ENCODE measurements at regions not wholly inside any gene's neighbourhood (a gene's known extent, or its start where the extent isn't known, plus 50 kb on each side); places are given as distances from the start of the nearest gene placed in this dataset.

DNA sequence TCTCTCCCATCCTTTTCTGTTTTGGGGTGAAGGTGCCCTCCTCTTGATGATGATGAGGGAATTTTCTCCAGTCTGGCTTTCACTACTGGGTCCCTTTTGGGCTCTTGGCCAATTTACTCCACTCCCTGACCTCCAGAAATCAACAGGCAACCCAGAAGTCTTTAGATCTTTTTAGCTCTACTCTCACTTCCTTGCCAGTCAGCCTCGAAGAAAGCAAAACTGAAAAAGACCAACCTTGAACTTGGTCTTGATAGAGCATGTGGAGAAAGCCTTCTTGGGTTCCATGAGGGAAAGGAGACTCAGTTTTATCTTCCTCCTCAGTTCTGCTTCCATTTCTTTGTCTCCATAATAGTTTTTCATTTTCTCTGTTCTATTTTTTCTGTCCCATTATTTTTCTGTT lies 91.4 kb upstream of the NPVF start:
- H3K9me3 ChIP-seq: no peaks in the 10 kb centered on the region
- ATAC-seq: no peak
- no peaks in the 10 kb centered on the region for H3K27me3 ChIP-seq (ENCODE audit: low read depth)
- H3K36me3 ChIP-seq: no peaks in the 10 kb centered on the region
- intact Hi-C loops (cut with DNase I): no loop called here
- H3K4me1 ChIP-seq: no peaks in the 10 kb centered on the region
- H3K4me3 ChIP-seq: no peak overlapping the region
- no peak for TF ChIP-seq CTCF (IDR thresholded peaks at IDR 0.05)
- no peak for DNase-seq
- no peak overlapping the region for H3K27ac ChIP-seq

DNA sequence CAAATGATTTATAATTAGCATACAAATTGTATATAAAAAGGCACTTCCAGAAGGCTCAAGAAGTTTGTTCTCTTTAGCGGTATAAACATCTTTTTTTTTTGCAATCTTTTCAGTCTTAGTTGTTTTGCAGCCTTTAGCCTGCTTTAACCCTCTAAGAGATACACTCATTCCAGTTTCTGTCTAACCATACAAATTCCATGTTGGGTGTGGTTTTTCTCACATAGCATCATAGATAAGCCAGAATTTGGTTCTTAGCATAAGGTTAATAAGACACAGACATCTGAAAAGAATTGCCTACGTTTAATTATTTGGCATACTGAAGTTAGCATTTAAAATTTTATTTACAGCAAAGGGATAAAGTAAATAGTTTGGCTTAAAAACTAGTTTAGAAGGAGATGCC lies 92.5 kb upstream of the NPVF start:
- no peaks in the 10 kb centered on the region for H3K4me1 ChIP-seq
- TF ChIP-seq CTCF (IDR thresholded peaks at IDR 0.05): no peak
- H3K36me3 ChIP-seq: no peaks in the 10 kb centered on the region
- no peak overlapping the region for H3K27ac ChIP-seq
- intact Hi-C loops (cut with DNase I): no loop called here
- no peaks in the 10 kb centered on the region for H3K27me3 ChIP-seq (ENCODE audit: low read depth)
- no peak overlapping the region for H3K4me3 ChIP-seq
- DNase-seq: no peak
- H3K9me3 ChIP-seq: no peaks in the 10 kb centered on the region
- ATAC-seq: no peak

DNA sequence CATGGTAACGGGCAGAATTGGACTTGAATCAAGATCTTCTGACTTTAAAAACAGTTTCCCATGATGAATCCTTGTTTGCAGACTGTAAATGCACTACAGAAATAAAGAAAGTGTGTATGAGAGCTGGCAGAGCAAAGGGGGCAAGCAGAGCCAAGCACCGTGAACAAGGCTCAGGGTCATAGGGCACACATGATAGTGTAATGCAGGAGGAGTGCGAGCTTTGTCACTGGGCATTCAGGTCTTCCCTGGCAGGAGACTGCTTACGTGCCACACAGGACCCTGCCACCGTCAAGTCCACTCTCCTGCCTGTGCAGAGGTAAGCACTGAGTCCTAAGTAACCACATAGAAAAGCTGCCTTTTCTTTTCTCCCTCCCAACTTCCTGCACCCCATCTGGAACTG lies 93.1 kb upstream of the NPVF start:
- H3K27ac ChIP-seq: no peak overlapping the region
- DNase-seq: no peak
- TF ChIP-seq CTCF (IDR thresholded peaks at IDR 0.05): no peak
- H3K27me3 ChIP-seq (ENCODE audit: low read depth): no peaks in the 10 kb centered on the region
- no peaks in the 10 kb centered on the region for H3K9me3 ChIP-seq
- no peaks in the 10 kb centered on the region for H3K4me1 ChIP-seq
- ATAC-seq: no peak
- H3K4me3 ChIP-seq: no peak overlapping the region
- intact Hi-C loops (cut with DNase I): no loop called here
- H3K36me3 ChIP-seq: no peaks in the 10 kb centered on the region

DNA sequence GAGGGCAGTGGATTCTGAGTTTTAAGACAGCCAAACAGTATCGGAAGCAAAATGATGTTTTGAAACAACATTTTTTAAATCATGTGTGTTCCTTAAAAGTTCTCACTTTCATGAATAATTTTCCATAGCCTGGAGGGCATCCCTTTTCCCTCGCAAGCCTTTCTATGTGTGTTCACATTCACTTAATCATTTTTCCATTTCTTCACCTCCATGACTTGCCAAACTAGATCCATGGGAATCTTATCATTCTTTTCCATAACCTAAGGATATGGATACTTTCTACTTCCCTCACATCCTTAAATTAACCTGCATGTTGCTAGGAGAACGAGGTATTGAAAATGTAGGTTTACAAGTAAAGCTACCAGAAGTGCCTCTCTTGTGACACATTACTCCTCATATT lies 94.2 kb upstream of the NPVF start:
- Histone ChIP-seq H3K27ac (no peak overlapping the region), H3K4me3 (no peak overlapping the region), H3K36me3 (no peaks in the 10 kb centered on the region), H3K27me3 (ENCODE audit: low read depth) (no peaks in the 10 kb centered on the region), H3K9me3 (no peaks in the 10 kb centered on the region), H3K4me1 (no peaks in the 10 kb centered on the region)
- intact Hi-C loops (cut with DNase I): no loop called here
- no peak for TF ChIP-seq CTCF (IDR thresholded peaks at IDR 0.05)
- DNase-seq (no peak), ATAC-seq (no peak)

DNA sequence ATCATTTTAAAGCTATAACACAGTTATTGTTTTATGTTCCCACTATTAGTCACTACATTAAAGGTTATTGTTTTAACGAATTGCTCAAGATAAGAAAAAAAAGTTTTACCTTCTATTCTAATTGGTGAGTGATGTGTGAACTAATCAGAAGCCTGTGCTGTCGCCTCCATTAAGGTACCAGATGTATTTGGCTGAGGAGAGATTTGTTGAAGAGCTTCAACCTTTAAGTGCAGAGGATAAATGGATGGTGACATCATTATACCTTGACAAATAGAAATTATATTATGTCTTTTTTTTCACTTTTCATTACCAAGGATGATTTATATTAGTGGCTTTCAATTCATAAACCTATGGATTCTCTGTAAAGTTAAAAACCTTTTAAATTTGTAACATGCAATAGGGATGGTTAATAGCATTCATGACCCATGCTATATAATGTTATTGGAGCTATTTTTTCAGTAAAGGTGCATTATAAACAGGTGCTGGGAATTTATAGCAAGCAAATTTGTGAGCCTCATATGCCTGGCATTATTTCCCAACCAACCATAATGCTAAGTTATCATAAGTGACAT lies 97.0 kb upstream of the NPVF start:
- TF ChIP-seq CTCF (IDR thresholded peaks at IDR 0.05): no peak
- H3K4me1 ChIP-seq: no peaks in the 10 kb centered on the region
- intact Hi-C loops (cut with DNase I): no loop called here
- no peak overlapping the region for H3K4me3 ChIP-seq
- H3K27ac ChIP-seq: no peak overlapping the region
- DNase-seq (no peak), ATAC-seq (no peak)
- H3K36me3 ChIP-seq: no peaks in the 10 kb centered on the region
- no peaks in the 10 kb centered on the region for H3K9me3 ChIP-seq
- no peaks in the 10 kb centered on the region for H3K27me3 ChIP-seq (ENCODE audit: low read depth)

All from lower lobe of right lung (tissue), 2 donors.